ENCODE measurements at regions not wholly inside any gene's neighbourhood (a gene's known extent, or its start where the extent isn't known, plus 50 kb on each side); places are given as distances from the start of the nearest gene placed in this dataset.

DNA sequence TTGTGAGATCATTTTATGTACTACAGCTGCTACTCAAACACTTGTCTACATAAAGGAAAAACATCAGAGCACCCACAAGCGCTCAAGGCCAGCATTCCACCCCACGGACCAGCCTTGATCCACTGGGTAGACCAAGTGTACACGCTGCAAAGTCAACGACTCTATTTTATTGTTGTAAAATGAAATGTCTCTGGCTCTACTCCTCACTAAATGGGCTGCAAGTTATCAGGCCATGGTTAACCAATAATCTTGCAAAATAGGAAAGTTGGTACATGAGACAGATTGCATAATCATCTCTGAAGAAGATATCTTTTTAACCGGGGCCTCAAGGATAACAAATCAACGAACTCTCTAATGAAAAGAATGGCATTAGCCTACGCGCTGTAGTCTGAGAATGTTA lies 69.9 kb upstream of the FOXN3 start:
- no peak for TF ChIP-seq EZH2phosphoT487 (IDR thresholded peaks at IDR 0.05; ENCODE audit: borderline replicate concordance, low read length)
- TF ChIP-seq, protein P1, sequence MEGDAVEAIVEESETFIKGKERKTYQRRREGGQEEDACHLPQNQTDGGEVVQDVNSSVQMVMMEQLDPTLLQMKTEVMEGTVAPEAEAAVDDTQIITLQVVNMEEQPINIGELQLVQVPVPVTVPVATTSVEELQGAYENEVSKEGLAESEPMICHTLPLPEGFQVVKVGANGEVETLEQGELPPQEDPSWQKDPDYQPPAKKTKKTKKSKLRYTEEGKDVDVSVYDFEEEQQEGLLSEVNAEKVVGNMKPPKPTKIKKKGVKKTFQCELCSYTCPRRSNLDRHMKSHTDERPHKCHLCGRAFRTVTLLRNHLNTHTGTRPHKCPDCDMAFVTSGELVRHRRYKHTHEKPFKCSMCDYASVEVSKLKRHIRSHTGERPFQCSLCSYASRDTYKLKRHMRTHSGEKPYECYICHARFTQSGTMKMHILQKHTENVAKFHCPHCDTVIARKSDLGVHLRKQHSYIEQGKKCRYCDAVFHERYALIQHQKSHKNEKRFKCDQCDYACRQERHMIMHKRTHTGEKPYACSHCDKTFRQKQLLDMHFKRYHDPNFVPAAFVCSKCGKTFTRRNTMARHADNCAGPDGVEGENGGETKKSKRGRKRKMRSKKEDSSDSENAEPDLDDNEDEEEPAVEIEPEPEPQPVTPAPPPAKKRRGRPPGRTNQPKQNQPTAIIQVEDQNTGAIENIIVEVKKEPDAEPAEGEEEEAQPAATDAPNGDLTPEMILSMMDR (IDR thresholded peaks at IDR 0.05; ENCODE audit: low read depth, low read length, poor library complexity, severe bottlenecking) = no peak
- Histone ChIP-seq H3F3A (ENCODE audit: control insufficient read depth, insufficient read depth) (no peaks in the 10 kb centered on the region), H3K36me3 (ENCODE audit: control insufficient read depth, low read length) (no peaks in the 10 kb centered on the region), H4K20me1 (ENCODE audit: control insufficient read depth, insufficient read depth, low read depth, low read length) (no peaks in the 10 kb centered on the region), H3K9me3 (ENCODE audit: control insufficient read depth, insufficient read depth, low read length) (no peaks in the 10 kb centered on the region), H3K4me3 (ENCODE audit: low read length) (no peak overlapping the region), H3K27me3 (ENCODE audit: control insufficient read depth, low read length) (no peaks in the 10 kb centered on the region), H3K4me2 (ENCODE audit: low read length) (no peak overlapping the region), H3K27ac (ENCODE audit: low read depth, low read length) (no peak overlapping the region), H3K4me1 (ENCODE audit: control insufficient read depth, low read length) (no peaks in the 10 kb centered on the region), H3K79me2 (ENCODE audit: control insufficient read depth, low read length) (no peaks in the 10 kb centered on the region), H3K9me2 (replicated peaks; ENCODE audit: control insufficient read depth, low read length) (no peaks in the 10 kb centered on the region)

- H3K79me2 ChIP-seq (ENCODE audit: control insufficient read depth, low read length) = no peaks in the 10 kb centered on the region
- H3K4me3 ChIP-seq (ENCODE audit: low read length) = no peak overlapping the region
- no peaks in the 10 kb centered on the region for H3K4me1 ChIP-seq (ENCODE audit: control insufficient read depth, low read length)
- H3F3A ChIP-seq (ENCODE audit: control insufficient read depth, insufficient read depth) = no peaks in the 10 kb centered on the region
- no peaks in the 10 kb centered on the region for H3K9me2 ChIP-seq (replicated peaks; ENCODE audit: control insufficient read depth, low read length)
- H3K27ac ChIP-seq (ENCODE audit: low read depth, low read length) = no peak overlapping the region
- H4K20me1 ChIP-seq (ENCODE audit: control insufficient read depth, insufficient read depth, low read depth, low read length) = no peaks in the 10 kb centered on the region
- H3K36me3 ChIP-seq (ENCODE audit: control insufficient read depth, low read length) = no peaks in the 10 kb centered on the region
- no peak overlapping the region for H3K4me2 ChIP-seq (ENCODE audit: low read length)
- no peaks in the 10 kb centered on the region for H3K27me3 ChIP-seq (ENCODE audit: control insufficient read depth, low read length)
- no peaks in the 10 kb centered on the region for H3K9me3 ChIP-seq (ENCODE audit: control insufficient read depth, insufficient read depth, low read length)
- TF ChIP-seq, protein P1 (IDR thresholded peaks at IDR 0.05; ENCODE audit: low read depth, low read length, poor library complexity, severe bottlenecking) = no peak
- TF ChIP-seq EZH2phosphoT487 (IDR thresholded peaks at IDR 0.05; ENCODE audit: borderline replicate concordance, low read length) = no peak
These were observed 69.5 kb upstream of the FOXN3 start for GRCh38 chr14:89486505-89486904.

DNA sequence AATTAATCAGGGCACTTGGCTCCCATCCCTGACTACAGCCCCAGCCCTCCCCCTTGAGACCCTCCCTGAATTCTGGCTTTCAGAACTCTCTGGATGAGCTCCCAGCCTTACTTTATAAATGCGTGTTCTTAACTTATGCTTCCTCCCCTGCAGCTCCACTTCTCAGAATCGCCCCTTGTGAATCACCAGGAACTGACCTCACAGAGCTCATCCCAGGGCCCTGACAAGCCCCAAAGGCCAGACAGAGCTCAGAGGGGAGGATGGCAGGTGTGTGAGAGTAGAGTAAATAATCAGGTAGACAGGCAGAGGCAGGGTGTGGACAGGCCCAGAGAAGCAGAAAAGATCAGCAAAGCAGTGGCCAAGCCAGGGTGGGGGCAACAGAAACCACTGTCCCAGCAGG lies 68.2 kb upstream of the FOXN3 start:
- Histone ChIP-seq H3K4me2 (ENCODE audit: low read length) (no peak overlapping the region), H3F3A (ENCODE audit: control insufficient read depth, insufficient read depth) (no peaks in the 10 kb centered on the region), H3K27ac (ENCODE audit: low read depth, low read length) (no peak overlapping the region), H3K9me2 (replicated peaks; ENCODE audit: control insufficient read depth, low read length) (no peaks in the 10 kb centered on the region), H3K79me2 (ENCODE audit: control insufficient read depth, low read length) (no peaks in the 10 kb centered on the region), H3K4me1 (ENCODE audit: control insufficient read depth, low read length) (no peaks in the 10 kb centered on the region), H4K20me1 (ENCODE audit: control insufficient read depth, insufficient read depth, low read depth, low read length) (no peaks in the 10 kb centered on the region), H3K27me3 (ENCODE audit: control insufficient read depth, low read length) (no peaks in the 10 kb centered on the region), H3K36me3 (ENCODE audit: control insufficient read depth, low read length) (no peaks in the 10 kb centered on the region), H3K9me3 (ENCODE audit: control insufficient read depth, insufficient read depth, low read length) (no peaks in the 10 kb centered on the region), H3K4me3 (ENCODE audit: low read length) (no peak overlapping the region)
- no peak for TF ChIP-seq EZH2phosphoT487 (IDR thresholded peaks at IDR 0.05; ENCODE audit: borderline replicate concordance, low read length)
- TF ChIP-seq, protein P1 (IDR thresholded peaks at IDR 0.05; ENCODE audit: low read depth, low read length, poor library complexity, severe bottlenecking) = no peak

Measured in DOHH2 (cell line).